ENCODE measurements at regions not wholly inside any gene's neighbourhood (a gene's known extent, or its start where the extent isn't known, plus 50 kb on each side); places are given as distances from the start of the nearest gene placed in this dataset.

DNA sequence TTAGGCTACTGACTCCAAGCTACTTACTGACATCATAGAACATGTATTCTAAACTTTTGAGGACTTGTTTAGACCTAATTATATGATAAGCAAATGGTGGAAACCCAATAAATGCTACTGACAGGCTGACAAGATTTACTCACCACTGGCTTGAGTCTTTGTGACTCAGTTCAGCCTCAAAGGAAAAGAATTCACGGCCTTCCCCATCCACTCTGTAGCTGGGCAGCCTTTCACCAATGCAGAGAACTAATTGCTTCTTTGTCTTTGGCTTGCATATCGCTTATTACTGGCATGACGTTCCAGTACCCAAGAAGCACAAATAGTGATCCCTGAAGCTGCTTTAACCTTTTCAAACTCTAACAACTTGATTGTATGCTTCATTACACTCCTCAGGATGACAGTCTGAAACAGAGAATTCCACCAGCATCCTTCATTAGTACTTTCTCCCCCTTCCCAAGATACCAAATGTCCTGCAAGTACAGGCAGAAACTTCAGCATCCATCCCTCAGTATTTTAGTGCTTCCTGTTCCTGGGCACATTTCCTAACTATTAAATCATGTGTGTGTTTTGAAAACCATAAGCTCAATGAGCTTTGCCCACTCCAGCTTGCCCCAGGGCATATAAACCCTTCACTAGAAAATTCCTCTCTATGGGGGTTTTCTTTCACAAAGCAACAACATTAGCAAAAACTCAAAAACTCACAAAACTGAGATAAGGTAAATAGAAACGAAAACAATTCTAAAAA is 298.1 kb upstream of the SLC7A11 start:
- TF ChIP-seq EZH2phosphoT487 (IDR thresholded peaks at IDR 0.05; ENCODE audit: insufficient read depth, low read depth) (no peak), EZH2 (IDR thresholded peaks at IDR 0.05; ENCODE audit: insufficient read depth, poor library complexity, severe bottlenecking) (no peak)

Measured in GM23248 (cell line).